Left lung (tissue), 4 donors: ENCODE measurements at regions not wholly inside any gene's neighbourhood (a gene's known extent, or its start where the extent isn't known, plus 50 kb on each side); places are given as distances from the start of the nearest gene placed in this dataset.

Source experiments
- ATAC-seq: fragments of 200-7000 bp; cut with Tn5 transposase; one replicate; pipeline ENCODE4 v1.9.1; 2020; ENCODE audit warnings: moderate library complexity
- DNase-seq, 4 donors: peaks; one replicate each; pipeline ENCODE4 v3.0.0-alpha.2; 2013 to 2020
- H3K27ac ChIP-seq, 2 donors: fragments of 200-600 bp; sonication (generic) in 1 of 2; one replicate each; pipeline versions ENCODE4 v1.5.0 to v1.8.0; 2020 to 2021
- H3K27me3 ChIP-seq, 2 donors: fragments of 200-600 bp; sonication (generic) in 1 of 2; one replicate each; pipeline versions ENCODE4 v1.5.0 to v1.8.0; 2020 to 2021
- H3K36me3 ChIP-seq, 2 donors: fragments of 200-600 bp; sonication (generic) in 1 of 2; one replicate each; pipeline versions ENCODE4 v1.5.0 to v1.8.0; 2020 to 2021
- H3K4me1 ChIP-seq, 2 donors: fragments of 200-600 bp; one replicate each; pipeline ENCODE4 v1.8.0; 2021
- H3K4me3 ChIP-seq, 2 donors: fragments of 200-600 bp; sonication (generic) in 1 of 2; one replicate each; pipeline versions ENCODE4 v1.5.0 to v1.8.0; 2020 to 2021; ENCODE audit warnings: mild to moderate bottlenecking in 1 of 2
- H3K9me3 ChIP-seq, 2 donors: fragments of 200-600 bp; sonication (generic) in 1 of 2; one replicate each; pipeline versions ENCODE4 v1.5.0 to v1.8.0; 2020 to 2021
- CTCF ChIP-seq, 2 donors: fragments of 200-600 bp; sonication (generic) in 1 of 2; IDR thresholded peaks; one replicate each; pipeline versions ENCODE4 v1.5.0 to v1.8.0; 2021; ENCODE audit warnings: antibody characterized with exemption in 2 of 2
- intact Hi-C, 2 donors: fragments of 100-400 bp; cut with DNase I; formaldehyde crosslinking; loops; one replicate each; pipeline versions ENCODE4 v1.11.2 to v1.14.2; 2022
- donor health status: DM: no; HTN: yes; CAD: no.
- donor health status: DM: no; HTN: no; CAD: no.

- no peaks in the 10 kb centered on the region for H3K9me3 ChIP-seq
- H3K4me1 ChIP-seq = peaks cover 4 to 5% of the 10 kb centered on the region in 2 donors
- intact Hi-C loops = no loop called here
- H3K27ac ChIP-seq = no peak overlapping the region
- H3K36me3 ChIP-seq = no peaks in the 10 kb centered on the region
- no peak for TF ChIP-seq CTCF (IDR thresholded peaks at IDR 0.05)
- no peak for ATAC-seq
- H3K4me3 ChIP-seq = no peak overlapping the region
- H3K27me3 ChIP-seq = no peaks in the 10 kb centered on the region
- no peak for DNase-seq
Observed at GRCh38 chr6:167541544-167541943, 216.7 kb downstream of the TTLL2 start.

- Histone ChIP-seq H3K9me3 (no peaks in the 10 kb centered on the region), H3K4me3 (no peak overlapping the region), H3K27me3 (no peaks in the 10 kb centered on the region), H3K36me3 (no peaks in the 10 kb centered on the region), H3K27ac (peak overlapping the region; percentile 34 to 43), H3K4me1 (peaks cover 4 to 12% of the 10 kb centered on the region in 2 donors)
- intact Hi-C loops = no loop called here
- DNase-seq = peak in 2 of 4 donors; percentile 49 to 61
- no peak for TF ChIP-seq CTCF (IDR thresholded peaks at IDR 0.05)
- peak; percentile 21 for ATAC-seq
Observed at GRCh38 chr6:167543602-167544497, 219.0 kb downstream of the TTLL2 start.

GRCh38 chr6:167546611-167547327 lies 221.9 kb downstream of the TTLL2 start:
- ATAC-seq (peak; percentile 61), DNase-seq (no peak)
- TF ChIP-seq CTCF (IDR thresholded peaks at IDR 0.05) = no peak
- H3K4me1 ChIP-seq = peaks cover 4 to 25% of the 10 kb centered on the region in 2 donors
- no peaks in the 10 kb centered on the region for H3K27me3 ChIP-seq
- no peak overlapping the region for H3K27ac ChIP-seq
- intact Hi-C loops = no loop called here
- no peaks in the 10 kb centered on the region for H3K36me3 ChIP-seq
- H3K9me3 ChIP-seq = no peaks in the 10 kb centered on the region
- H3K4me3 ChIP-seq = no peak overlapping the region

GRCh38 chr6:167547328-167547692 lies 222.4 kb downstream of the TTLL2 start:
- no peak overlapping the region for H3K27ac ChIP-seq
- ATAC-seq = no peak
- no peaks in the 10 kb centered on the region for H3K36me3 ChIP-seq
- H3K4me1 ChIP-seq = peaks cover 4 to 26% of the 10 kb centered on the region in 2 donors
- DNase-seq = no peak
- intact Hi-C loops = no loop called here
- no peaks in the 10 kb centered on the region for H3K27me3 ChIP-seq
- TF ChIP-seq CTCF (IDR thresholded peaks at IDR 0.05) = no peak
- H3K9me3 ChIP-seq = no peaks in the 10 kb centered on the region
- no peak overlapping the region for H3K4me3 ChIP-seq

- no peaks in the 10 kb centered on the region for H3K9me3 ChIP-seq
- H3K4me3 ChIP-seq = no peak overlapping the region
- intact Hi-C loops = no loop called here
- no peak for DNase-seq
- peaks cover 4 to 26% of the 10 kb centered on the region in 2 donors for H3K4me1 ChIP-seq
- no peak for TF ChIP-seq CTCF (IDR thresholded peaks at IDR 0.05)
- H3K27ac ChIP-seq = no peak overlapping the region
- no peaks in the 10 kb centered on the region for H3K27me3 ChIP-seq
- H3K36me3 ChIP-seq = no peaks in the 10 kb centered on the region
- no peak for ATAC-seq
Observed at GRCh38 chr6:167547751-167548150, 222.9 kb downstream of the TTLL2 start.
